GM12873 (cell line): ENCODE measurements at regions not wholly inside any gene's neighbourhood (a gene's known extent, or its start where the extent isn't known, plus 50 kb on each side); places are given as distances from the start of the nearest gene placed in this dataset.

Experiments used
- CTCF ChIP-seq: IDR thresholded peaks from 2 replicates; pipeline ENCODE4 v1.5.1; 2012; ENCODE audit warnings: low read depth, mild to moderate bottlenecking, moderate library complexity, low read length, control low read depth; ENCODE audit not compliant: insufficient read depth; ENCODE audit errors: missing control alignments

GRCh38 chr1:234874291-234875288, 254.0 kb downstream of the TOMM20 start:
- TF ChIP-seq CTCF = no peak

GRCh38 chr1:234871710-234872271, 256.8 kb downstream of the TOMM20 start:
- TF ChIP-seq CTCF = no peak

DNA sequence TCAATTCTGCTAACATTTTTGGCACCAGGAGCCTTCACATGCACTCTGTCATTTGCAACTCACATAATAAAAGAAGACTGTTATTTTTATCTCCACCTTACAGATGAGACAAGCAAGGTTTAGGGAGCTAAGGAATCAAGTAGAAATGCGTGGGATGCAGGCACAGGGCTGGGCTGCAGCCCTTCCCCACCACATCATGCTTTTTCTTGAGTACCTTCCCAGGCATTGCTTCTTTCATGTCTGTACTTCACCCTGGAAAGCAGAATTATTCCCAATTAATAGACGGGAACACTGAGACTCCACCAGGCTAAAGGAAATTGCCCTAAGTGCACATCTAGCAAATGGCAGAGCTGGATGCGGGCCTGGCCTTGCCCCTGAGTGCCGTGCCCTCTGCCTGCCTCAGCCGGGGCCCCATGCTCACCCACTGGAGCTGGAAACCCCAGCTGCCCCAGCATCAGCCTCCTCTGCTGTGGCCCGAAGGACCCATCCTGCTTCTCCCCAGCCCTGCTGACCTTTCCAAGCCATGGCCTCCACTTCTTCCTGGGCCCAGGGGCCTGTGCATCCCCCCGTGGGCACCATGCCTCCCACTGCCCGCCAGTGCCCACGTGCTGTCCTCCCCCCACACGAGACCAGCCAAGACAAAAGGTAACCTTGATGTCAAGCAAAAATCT, 257.5 kb downstream of the TOMM20 start:
- no peak for TF ChIP-seq CTCF

- no peak for TF ChIP-seq CTCF
Observed at GRCh38 chr1:234870020-234870981, 258.3 kb downstream of the TOMM20 start.

- no peak for TF ChIP-seq CTCF
Observed at GRCh38 chr1:234869182-234870019, 259.2 kb downstream of the TOMM20 start.
